ENCODE measurements at regions not wholly inside any gene's neighbourhood (a gene's known extent, or its start where the extent isn't known, plus 50 kb on each side); places are given as distances from the start of the nearest gene placed in this dataset.

- DNase-seq (no peak), FAIRE-seq (no peak)
- Histone ChIP-seq H3K9ac (ENCODE audit: low read length in 3 of 3) (no peak overlapping the region), H3K4me3 (ENCODE audit: low read length in 3 of 3) (no peak overlapping the region), H3K27me3 (ENCODE audit: control insufficient read depth, insufficient read depth, low read length) (no peaks in the 10 kb centered on the region), H3K9me3 (ENCODE audit: control insufficient read depth in 2 of 3, insufficient read depth in 1 of 3, low read length in 3 of 3) (no peaks in the 10 kb centered on the region), H3K4me1 (ENCODE audit: control insufficient read depth in 2 of 3, insufficient read depth in 2 of 3, low read depth in 1 of 3, low read length in 3 of 3) (no peaks in the 10 kb centered on the region), H3K36me3 (ENCODE audit: control insufficient read depth in 2 of 3, insufficient read depth in 3 of 3, low read length in 3 of 3) (no peaks in the 10 kb centered on the region), H3K27ac (ENCODE audit: low read depth in 2 of 2, low read length in 2 of 2) (no peak overlapping the region)
- TF ChIP-seq CTCF (IDR thresholded peaks at IDR 0.05; ENCODE audit: borderline replicate concordance, extremely low read depth, insufficient read depth) = no peak
- intact Hi-C loops (cut with DNase I) = no loop called here
These were observed 223.7 kb downstream of the FGF13 start for GRCh38 chrX:138487866-138488265.

GRCh38 chrX:138485767-138486166 is 225.8 kb downstream of the FGF13 start:
- Histone ChIP-seq H3K9ac (ENCODE audit: low read length in 3 of 3) (no peak overlapping the region), H3K4me1 (ENCODE audit: control insufficient read depth in 2 of 3, insufficient read depth in 2 of 3, low read depth in 1 of 3, low read length in 3 of 3) (no peaks in the 10 kb centered on the region), H3K27me3 (ENCODE audit: control insufficient read depth, insufficient read depth, low read length) (no peaks in the 10 kb centered on the region), H3K36me3 (ENCODE audit: control insufficient read depth in 2 of 3, insufficient read depth in 3 of 3, low read length in 3 of 3) (no peaks in the 10 kb centered on the region), H3K27ac (ENCODE audit: low read depth in 2 of 2, low read length in 2 of 2) (no peak overlapping the region), H3K4me3 (ENCODE audit: low read length in 3 of 3) (no peak overlapping the region), H3K9me3 (ENCODE audit: control insufficient read depth in 2 of 3, insufficient read depth in 1 of 3, low read length in 3 of 3) (no peaks in the 10 kb centered on the region)
- DNase-seq = no peak
- intact Hi-C loops (cut with DNase I) = no loop called here
- no peak for FAIRE-seq
- no peak for TF ChIP-seq CTCF (IDR thresholded peaks at IDR 0.05; ENCODE audit: borderline replicate concordance, extremely low read depth, insufficient read depth)

- FAIRE-seq = no peak
These were observed 226.3 kb downstream of the FGF13 start for GRCh38 chrX:138485224-138485623.

More at GRCh38 chrX:138485224-138485623, 226.3 kb downstream of the FGF13 start:
- H3K9me3 ChIP-seq (ENCODE audit: control insufficient read depth in 2 of 3, insufficient read depth in 1 of 3, low read length in 3 of 3) = no peaks in the 10 kb centered on the region
- TF ChIP-seq CTCF (IDR thresholded peaks at IDR 0.05; ENCODE audit: borderline replicate concordance, extremely low read depth, insufficient read depth) = no peak
- no peak for DNase-seq
- no peak overlapping the region for H3K27ac ChIP-seq (ENCODE audit: low read depth in 2 of 2, low read length in 2 of 2)
- no peaks in the 10 kb centered on the region for H3K4me1 ChIP-seq (ENCODE audit: control insufficient read depth in 2 of 3, insufficient read depth in 2 of 3, low read depth in 1 of 3, low read length in 3 of 3)
- H3K36me3 ChIP-seq (ENCODE audit: control insufficient read depth in 2 of 3, insufficient read depth in 3 of 3, low read length in 3 of 3) = no peaks in the 10 kb centered on the region
- no peak overlapping the region for H3K9ac ChIP-seq (ENCODE audit: low read length in 3 of 3)
- intact Hi-C loops (cut with DNase I) = no loop called here
- H3K4me3 ChIP-seq (ENCODE audit: low read length in 3 of 3) = no peak overlapping the region
- H3K27me3 ChIP-seq (ENCODE audit: control insufficient read depth, insufficient read depth, low read length) = no peaks in the 10 kb centered on the region

Data from kidney (tissue), 13 donors.